GM10266 (cell line): ENCODE measurements at regions not wholly inside any gene's neighbourhood (a gene's known extent, or its start where the extent isn't known, plus 50 kb on each side); places are given as distances from the start of the nearest gene placed in this dataset.

Experiments
- DNase-seq: peaks from one replicate; pipeline ENCODE4 v3.0.0; 2012; ENCODE audit errors: extremely low spot score
- CTCF ChIP-seq: IDR thresholded peaks from 2 replicates; pipeline ENCODE4 v1.5.1; 2012; ENCODE audit warnings: mild to moderate bottlenecking, low read depth; ENCODE audit not compliant: control insufficient read depth, insufficient read depth; ENCODE audit errors: missing control alignments

- TF ChIP-seq CTCF, result no peak
- no peak for DNase-seq
Measured at GRCh38 chr2:22801071-22801470, 583.9 kb upstream of the KLHL29 start.

- DNase-seq, result no peak
- TF ChIP-seq CTCF, result no peak
Measured at GRCh38 chr2:22801970-22802369, 583.0 kb upstream of the KLHL29 start.

GRCh38 chr2:22807872-22808271 lies 577.1 kb upstream of the KLHL29 start:
- no peak for TF ChIP-seq CTCF
- DNase-seq, result no peak

GRCh38 chr2:22810602-22811001 lies 574.4 kb upstream of the KLHL29 start:
- no peak for DNase-seq
- no peak for TF ChIP-seq CTCF

GRCh38 chr2:22812065-22812680 lies 572.8 kb upstream of the KLHL29 start:
- TF ChIP-seq CTCF, result no peak
- no peak for DNase-seq

GRCh38 chr2:22817197-22817596 lies 567.8 kb upstream of the KLHL29 start:
- no peak for DNase-seq
- no peak for TF ChIP-seq CTCF

GRCh38 chr2:22821458-22821857 lies 563.5 kb upstream of the KLHL29 start:
- no peak for DNase-seq
- TF ChIP-seq CTCF, result no peak
